NCI-H226 (cell line): ENCODE measurements at regions not wholly inside any gene's neighbourhood (a gene's known extent, or its start where the extent isn't known, plus 50 kb on each side); places are given as distances from the start of the nearest gene placed in this dataset.
A peak's percentile ranks its signal among the peaks of the same experiment; 100 is the strongest.
"Not testable (repeated sequence)": the region's sequence is repeated elsewhere in the genome, so short reads cannot be mapped to it uniquely, and the experiment has no call there.

ENCODE experiments used
- DNase-seq: peaks from one replicate; pipeline ENCODE4 v3.0.0-alpha.2; 2015

- DNase-seq = not testable (repeated sequence)
These were observed 85.1 kb upstream of the MAP4 start for GRCh38 chr3:48101301-48101650.

DNA sequence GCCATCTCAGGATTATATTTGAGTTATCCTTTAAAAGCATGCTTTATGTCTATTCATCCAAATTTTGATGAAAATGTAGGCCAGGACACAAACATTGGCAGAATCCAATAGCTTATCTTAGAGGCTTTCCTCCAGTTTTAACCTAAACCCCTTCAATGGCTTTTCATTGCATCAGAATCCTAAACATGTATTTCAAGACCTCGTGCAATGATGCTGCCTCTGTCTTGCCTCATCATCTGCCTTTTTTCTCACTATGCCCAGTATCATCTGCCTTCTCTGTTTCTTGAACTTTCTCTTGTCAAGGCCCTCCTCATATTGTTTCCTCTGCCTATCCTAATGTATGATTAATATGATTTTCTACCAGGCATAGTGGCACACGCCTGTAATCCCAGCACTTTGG is 76.1 kb upstream of the MAP4 start:
- DNase-seq = no peak

- DNase-seq = no peak
These were observed 74.1 kb upstream of the MAP4 start for GRCh38 chr3:48090166-48090939.

DNA sequence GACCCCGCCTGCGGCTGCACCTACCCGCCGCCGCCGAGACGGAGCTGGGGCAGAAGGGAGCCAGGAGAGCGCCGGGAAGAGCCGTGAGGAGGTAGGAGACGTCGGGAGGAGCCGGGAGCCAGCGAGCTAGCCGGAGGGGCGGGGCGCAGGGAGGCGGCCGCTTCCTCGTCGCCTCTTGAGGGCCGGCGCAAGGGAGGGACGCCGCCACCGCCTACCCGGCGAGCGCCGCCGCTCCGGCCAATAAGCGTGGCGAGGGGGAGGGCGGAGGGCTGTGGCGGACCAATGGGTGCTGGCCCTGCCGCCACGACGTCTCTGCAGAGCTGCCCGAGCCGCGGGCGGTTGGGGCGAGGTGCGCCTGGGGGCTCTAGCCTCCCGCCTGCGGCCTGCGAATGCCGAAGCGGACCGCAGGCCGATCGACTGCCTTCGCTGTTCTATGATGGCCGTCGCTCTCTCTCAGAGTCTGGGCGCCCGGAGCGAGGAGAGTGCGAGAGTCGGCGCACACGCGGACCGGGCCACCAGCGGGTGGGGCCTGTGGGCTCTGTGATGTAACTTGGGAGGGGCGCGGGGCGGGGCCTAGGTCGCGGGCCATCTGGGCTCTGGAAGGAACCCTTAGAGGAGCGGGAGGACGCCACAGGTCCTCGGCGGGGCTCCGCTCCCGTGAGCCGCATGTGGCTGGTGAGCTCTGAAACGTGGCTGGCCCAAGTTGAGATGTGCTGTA is 72.7 kb upstream of the MAP4 start:
- peak; percentile 98 for DNase-seq

DNA sequence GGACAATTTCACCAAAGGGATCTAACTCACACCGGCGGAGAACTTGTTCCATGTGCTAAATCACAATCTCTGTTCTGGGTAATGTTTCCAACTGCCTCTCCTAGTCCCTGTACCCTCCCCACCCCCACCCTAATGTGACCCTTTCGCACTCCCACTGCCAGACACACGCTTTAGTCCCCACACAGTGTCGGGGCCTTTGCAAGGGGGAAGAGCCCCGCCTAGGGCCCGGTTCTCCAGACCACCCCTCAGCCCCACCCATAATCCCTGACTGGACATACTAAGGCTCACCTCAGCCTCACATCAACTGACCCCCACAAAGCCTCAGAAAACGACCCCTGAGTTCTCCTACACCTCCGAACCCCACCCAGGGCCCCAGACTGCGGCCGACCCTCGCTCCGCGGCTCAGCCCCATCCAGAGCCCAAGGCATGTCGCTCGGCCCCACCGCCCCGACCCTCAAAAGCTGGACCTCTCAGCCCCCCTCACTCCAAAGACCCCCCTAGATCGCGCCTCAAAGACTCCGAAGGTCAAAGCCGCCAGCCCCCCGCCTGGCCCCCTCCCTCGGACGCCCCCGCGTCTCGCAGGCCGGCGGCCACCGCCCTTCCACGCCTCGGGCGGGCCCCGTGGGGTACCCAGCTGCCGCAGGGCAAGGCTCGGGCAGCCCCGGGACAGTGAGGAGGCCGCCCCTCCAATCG is 72.0 kb upstream of the MAP4 start:
- no peak for DNase-seq

- DNase-seq = peak; percentile 59
These were observed 70.5 kb upstream of the MAP4 start for GRCh38 chr3:48086705-48087104.

DNA sequence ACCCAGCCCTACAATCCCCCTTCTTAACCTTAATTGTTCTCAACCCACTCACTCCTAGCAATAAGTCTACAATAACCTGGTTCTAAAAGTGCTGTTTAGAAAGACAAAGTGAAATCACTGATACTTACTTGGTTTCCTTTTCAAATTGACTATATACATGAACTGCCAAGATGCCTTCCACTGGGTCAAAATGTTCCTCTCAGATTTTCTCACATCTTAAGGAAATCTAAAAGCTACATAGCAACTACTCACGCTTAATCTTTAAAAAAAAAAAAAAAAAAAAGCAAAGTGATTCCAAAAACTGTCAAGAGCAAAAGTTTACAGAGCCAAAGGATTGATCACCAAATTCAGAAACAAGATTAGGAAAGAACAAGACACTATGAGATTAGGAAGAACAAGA is 68.7 kb upstream of the MAP4 start:
- DNase-seq = no peak

DNA sequence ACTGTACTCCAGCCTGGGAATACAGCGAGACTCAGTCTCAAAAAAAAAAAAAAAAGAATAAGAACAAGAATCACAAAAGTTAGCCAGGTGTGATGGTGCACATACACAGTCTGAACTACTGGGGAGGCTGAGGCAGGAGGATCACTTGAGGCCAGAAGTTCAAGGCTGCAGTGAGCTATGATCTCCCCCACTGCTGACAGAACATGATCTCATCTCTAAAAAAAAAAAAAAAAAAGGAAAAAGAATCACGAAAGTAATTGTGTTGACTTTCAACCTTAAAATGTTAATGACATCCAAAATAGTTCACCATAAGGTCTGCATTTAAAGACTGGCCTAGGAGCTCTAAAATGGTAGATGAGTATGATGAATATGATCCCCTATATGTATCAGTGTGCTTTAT is 68.0 kb upstream of the MAP4 start:
- no peak for DNase-seq

DNA sequence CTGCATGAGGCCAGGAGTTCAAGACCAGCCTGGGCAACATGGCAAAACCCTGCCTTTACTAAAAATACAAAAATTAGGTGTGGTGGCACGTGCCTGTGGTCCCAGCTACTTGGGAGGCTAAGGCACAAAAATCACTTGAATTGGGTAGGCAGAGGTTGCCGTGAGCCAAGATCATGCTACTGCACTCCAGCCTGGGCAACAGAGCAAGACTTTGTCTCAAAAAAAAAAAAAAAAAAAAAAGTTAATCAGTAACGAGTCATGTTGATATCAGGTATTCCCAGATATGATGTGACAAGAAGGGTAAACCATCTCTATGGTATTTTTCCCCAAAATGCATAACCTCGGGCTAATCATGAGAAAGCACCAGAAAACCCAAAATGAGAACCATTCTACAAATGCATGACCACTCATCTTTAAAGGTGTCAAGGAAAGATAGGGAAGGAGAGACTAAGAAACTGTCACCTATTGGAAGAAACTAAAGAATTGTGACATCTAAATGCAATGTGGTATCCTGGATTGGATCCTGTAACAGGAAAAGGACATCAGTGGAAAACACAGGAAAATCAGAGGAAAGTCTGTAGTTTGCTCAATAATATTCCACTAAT is 66.5 kb upstream of the MAP4 start:
- DNase-seq = no peak

DNA sequence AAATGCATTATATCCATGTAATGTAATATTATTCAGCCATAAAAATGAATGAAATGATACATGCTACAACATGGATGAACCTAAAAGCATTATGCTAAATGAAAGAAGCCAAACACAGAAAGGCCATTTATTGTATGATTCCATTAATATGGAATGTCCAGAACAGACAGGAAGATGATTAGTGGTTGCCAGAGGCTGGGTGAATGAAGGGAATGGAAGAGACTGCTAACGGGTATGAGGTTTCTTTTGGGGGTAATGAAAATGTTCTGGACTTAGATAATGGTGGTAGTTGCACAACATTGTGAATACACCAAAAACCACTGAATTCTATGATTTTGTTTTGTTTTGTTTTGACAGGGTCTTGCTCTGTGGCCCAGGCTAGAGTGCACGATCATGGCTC is 61.6 kb upstream of the MAP4 start:
- peak; percentile 78 for DNase-seq

DNA sequence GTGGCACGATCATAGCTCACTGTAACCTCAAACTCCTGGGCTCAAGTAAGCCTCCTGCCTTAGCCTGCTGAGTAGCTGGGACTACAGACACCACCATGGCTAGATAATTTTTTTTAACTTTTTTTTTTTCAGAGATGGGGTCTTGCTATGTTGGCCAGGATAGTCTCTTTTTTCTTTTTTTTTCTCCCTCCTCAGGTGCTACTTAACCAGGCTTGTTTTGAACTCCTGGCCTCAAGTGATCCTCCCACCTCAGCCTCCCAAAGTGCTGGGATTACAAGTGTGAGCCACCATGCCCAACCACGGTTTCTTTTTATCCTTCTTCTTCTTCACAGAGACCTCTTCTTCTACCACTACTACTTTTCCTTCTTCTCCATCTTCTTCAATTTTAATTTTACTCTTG is 53.8 kb upstream of the MAP4 start:
- no peak for DNase-seq

DNA sequence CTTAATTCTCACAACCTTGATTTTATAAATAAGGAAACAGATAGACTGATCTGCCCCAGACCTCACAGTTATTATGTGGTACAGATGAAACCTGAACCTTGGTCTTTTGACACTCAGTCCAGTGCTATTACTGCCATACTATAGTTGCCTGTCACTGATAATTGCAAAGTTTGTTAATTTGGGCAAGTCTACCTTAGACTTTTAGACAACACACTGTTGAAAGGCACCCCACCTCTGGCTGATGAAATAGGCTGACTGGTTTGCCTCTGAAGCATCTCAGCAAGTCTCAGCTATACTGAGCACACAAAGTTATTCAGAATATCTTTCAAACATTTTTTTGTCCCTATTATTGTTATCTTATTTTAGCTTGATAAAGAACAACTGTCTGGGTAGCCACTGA is 53.1 kb upstream of the MAP4 start:
- no peak for DNase-seq

- DNase-seq = no peak
These were observed 52.7 kb upstream of the MAP4 start for GRCh38 chr3:48068886-48069285.

GRCh38 chr3:48068320-48068719 is 52.1 kb upstream of the MAP4 start:
- DNase-seq = not testable (repeated sequence)

- no peak for DNase-seq
These were observed 51.1 kb upstream of the MAP4 start for GRCh38 chr3:48067271-48067670.
